Activated naive CD4-positive, alpha-beta T cell (primary cell): ENCODE measurements at regions not wholly inside any gene's neighbourhood (a gene's known extent, or its start where the extent isn't known, plus 50 kb on each side); places are given as distances from the start of the nearest gene placed in this dataset.

ENCODE experiments used
- DNase-seq, 4 experiments: peaks; one replicate each; lab custom pipeline; 2025; lab: John Stamatoyannopoulos, UW

GRCh38 chr3:178152988-178153387 is 383.2 kb upstream of the KCNMB2 start:
- DNase-seq = no peak

GRCh38 chr3:178155521-178155920 is 380.7 kb upstream of the KCNMB2 start:
- DNase-seq = no peak

GRCh38 chr3:178156301-178156700 is 379.9 kb upstream of the KCNMB2 start:
- DNase-seq = no peak

GRCh38 chr3:178159691-178160220 is 376.5 kb upstream of the KCNMB2 start:
- DNase-seq = no peak

- DNase-seq = no peak
Measured at GRCh38 chr3:178169421-178169820, 366.8 kb upstream of the KCNMB2 start.

- no peak for DNase-seq
Measured at GRCh38 chr3:178170698-178171535, 365.3 kb upstream of the KCNMB2 start.

GRCh38 chr3:178172121-178172520 is 364.1 kb upstream of the KCNMB2 start:
- no peak for DNase-seq

GRCh38 chr3:178174201-178174915 is 361.9 kb upstream of the KCNMB2 start:
- no peak for DNase-seq

- DNase-seq = no peak
Measured at GRCh38 chr3:178181088-178181487, 355.1 kb upstream of the KCNMB2 start.

GRCh38 chr3:178181784-178182183 is 354.5 kb upstream of the KCNMB2 start:
- DNase-seq = no peak

GRCh38 chr3:178182337-178182779 is 353.9 kb upstream of the KCNMB2 start:
- DNase-seq = no peak

- no peak for DNase-seq
Measured at GRCh38 chr3:178184833-178185232, 351.4 kb upstream of the KCNMB2 start.

- DNase-seq = no peak
Measured at GRCh38 chr3:178186666-178187065, 349.6 kb upstream of the KCNMB2 start.

- no peak for DNase-seq
Measured at GRCh38 chr3:178189854-178190253, 346.4 kb upstream of the KCNMB2 start.

- DNase-seq = no peak
Measured at GRCh38 chr3:178193846-178194245, 342.4 kb upstream of the KCNMB2 start.

GRCh38 chr3:178194539-178194938 is 341.7 kb upstream of the KCNMB2 start:
- no peak for DNase-seq

- no peak for DNase-seq
Measured at GRCh38 chr3:178195824-178196223, 340.4 kb upstream of the KCNMB2 start.

GRCh38 chr3:178198329-178198728 is 337.9 kb upstream of the KCNMB2 start:
- DNase-seq = no peak

GRCh38 chr3:178200316-178200715 is 335.9 kb upstream of the KCNMB2 start:
- DNase-seq = no peak

GRCh38 chr3:178201714-178202113 is 334.5 kb upstream of the KCNMB2 start:
- no peak for DNase-seq

GRCh38 chr3:178202194-178202593 is 334.0 kb upstream of the KCNMB2 start:
- DNase-seq = no peak

- DNase-seq = no peak
Measured at GRCh38 chr3:178203165-178203564, 333.1 kb upstream of the KCNMB2 start.

GRCh38 chr3:178203650-178204049 is 332.6 kb upstream of the KCNMB2 start:
- no peak for DNase-seq
